DND-41 (cell line): ENCODE measurements at regions not wholly inside any gene's neighbourhood (a gene's known extent, or its start where the extent isn't known, plus 50 kb on each side); places are given as distances from the start of the nearest gene placed in this dataset.

Source experiments
- ATAC-seq: fragments of 200-7000 bp; cut with Tn5 transposase; 3 replicates; pipeline ENCODE4 v1.9.1; 2021; ENCODE audit warnings: low read depth; ENCODE audit not compliant: insufficient read depth
- DNase-seq: peaks from one replicate; pipeline ENCODE4 v3.0.0-alpha.2; 2020
- H2AFZ ChIP-seq: 2 replicates; pipeline ENCODE4 v1.6.0; 2012; ENCODE audit warnings: low read depth, low read length
- H3K27ac ChIP-seq: 2 replicates; pipeline ENCODE4 v1.5.1; 2012; ENCODE audit warnings: low read length, inconsistent platforms
- H3K27me3 ChIP-seq: fragments of 200-600 bp; sonication (generic); 2 replicates; pipeline ENCODE4 v1.6.0; 2012; ENCODE audit warnings: low read length, mild to moderate bottlenecking, inconsistent platforms; ENCODE audit not compliant: insufficient read depth, poor library complexity
- H3K36me3 ChIP-seq: 2 replicates; pipeline ENCODE4 v1.5.1; 2012; ENCODE audit warnings: low read length, inconsistent platforms; ENCODE audit not compliant: insufficient read depth
- H3K4me1 ChIP-seq: 2 replicates; pipeline ENCODE4 v1.5.1; 2012; ENCODE audit warnings: mild to moderate bottlenecking, low read length; ENCODE audit not compliant: insufficient read depth
- H3K4me2 ChIP-seq: 2 replicates; pipeline ENCODE4 v1.6.0; 2012; ENCODE audit warnings: mild to moderate bottlenecking, moderate library complexity, low read length, inconsistent platforms; ENCODE audit not compliant: insufficient read depth
- H3K4me3 ChIP-seq, 2 experiments: fragments of 200-600 bp in 1 of 2; shearing (Covaris generic) in 1 of 2; 2 replicates each; pipeline ENCODE4 v1.5.1; 2012 to 2016; ENCODE audit warnings: inconsistent platforms in 2 of 2, low read length in 2 of 2, mild to moderate bottlenecking in 2 of 2, low read depth in 1 of 2, moderate library complexity in 1 of 2
- H3K79me2 ChIP-seq: 2 replicates; pipeline ENCODE4 v1.6.0; 2012; ENCODE audit warnings: low read length, inconsistent platforms; ENCODE audit not compliant: insufficient read depth
- H3K9ac ChIP-seq: 2 replicates; pipeline ENCODE4 v1.6.0; 2012; ENCODE audit warnings: low read depth, mild to moderate bottlenecking, inconsistent platforms, low read length, moderate library complexity
- H3K9me3 ChIP-seq: 2 replicates; pipeline ENCODE4 v1.5.1; 2012; ENCODE audit warnings: low read length, moderate library complexity, mild to moderate bottlenecking, inconsistent platforms; ENCODE audit not compliant: insufficient read depth, severe bottlenecking
- H4K20me1 ChIP-seq: 2 replicates; pipeline ENCODE4 v1.6.0; 2012; ENCODE audit warnings: low read length; ENCODE audit not compliant: insufficient read depth
- CTCF ChIP-seq: IDR thresholded peaks from 2 replicates; pipeline ENCODE4 v1.5.1; 2012; ENCODE audit warnings: borderline replicate concordance, low read length, moderate library complexity, mild to moderate bottlenecking; ENCODE audit not compliant: poor library complexity, severe bottlenecking; ENCODE audit errors: extremely low read depth
- EZH2 ChIP-seq: IDR thresholded peaks from 3 replicates; pipeline ENCODE4 v1.6.1; 2012; ENCODE audit warnings: borderline replicate concordance, low read depth, mild to moderate bottlenecking, moderate library complexity, low read length, inconsistent platforms; ENCODE audit not compliant: severe bottlenecking

GRCh38 chr2:145000376-145000775 lies 480.5 kb upstream of the ZEB2 start:
- H3K36me3 ChIP-seq = no peaks in the 10 kb centered on the region
- H3K27me3 ChIP-seq = no peaks in the 10 kb centered on the region
- TF ChIP-seq CTCF (no peak), EZH2 (no peak)
- H3K9me3 ChIP-seq = no peaks in the 10 kb centered on the region
- no peaks in the 10 kb centered on the region for H3K79me2 ChIP-seq
- peaks cover 14% of the 10 kb centered on the region for H3K4me1 ChIP-seq
- H2AFZ ChIP-seq = no peak overlapping the region
- no peak overlapping the region for H3K4me2 ChIP-seq
- ATAC-seq (no peak), DNase-seq (no peak)
- no peak overlapping the region for H3K9ac ChIP-seq
- no peak overlapping the region for H3K4me3 ChIP-seq
- H4K20me1 ChIP-seq = no peaks in the 10 kb centered on the region
- no peak overlapping the region for H3K27ac ChIP-seq

DNA sequence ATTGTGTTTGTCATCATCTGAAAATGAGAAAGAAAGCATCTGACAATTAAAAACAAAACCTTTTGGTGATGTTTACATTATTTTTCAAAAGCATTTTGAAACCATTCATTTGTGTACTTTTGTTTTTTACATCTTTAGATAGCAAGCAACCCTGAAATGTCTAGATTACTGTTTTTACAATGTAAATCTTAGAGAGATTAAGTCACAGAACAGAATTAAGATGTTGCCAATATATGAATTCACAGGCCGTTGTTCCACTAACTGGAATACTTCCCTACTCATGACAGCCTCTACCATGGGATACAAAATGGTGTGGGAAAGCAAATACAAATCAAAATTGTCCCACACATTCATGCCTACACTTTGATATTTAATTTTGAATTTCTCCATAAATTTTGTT lies 480.0 kb upstream of the ZEB2 start:
- no peaks in the 10 kb centered on the region for H3K9me3 ChIP-seq
- H4K20me1 ChIP-seq = no peaks in the 10 kb centered on the region
- no peak overlapping the region for H2AFZ ChIP-seq
- H3K79me2 ChIP-seq = no peaks in the 10 kb centered on the region
- H3K9ac ChIP-seq = no peak overlapping the region
- H3K4me3 ChIP-seq = no peak overlapping the region
- ATAC-seq (no peak), DNase-seq (no peak)
- no peaks in the 10 kb centered on the region for H3K27me3 ChIP-seq
- no peaks in the 10 kb centered on the region for H3K36me3 ChIP-seq
- TF ChIP-seq CTCF (no peak), EZH2 (no peak)
- H3K4me1 ChIP-seq = peaks cover 14% of the 10 kb centered on the region
- no peak overlapping the region for H3K4me2 ChIP-seq
- H3K27ac ChIP-seq = no peak overlapping the region

- H3K27me3 ChIP-seq = no peaks in the 10 kb centered on the region
- DNase-seq (no peak), ATAC-seq (peak; percentile 50; the same call in 2 of the 3 replicates)
- H3K79me2 ChIP-seq = no peaks in the 10 kb centered on the region
- no peaks in the 10 kb centered on the region for H4K20me1 ChIP-seq
- TF ChIP-seq CTCF (no peak), EZH2 (no peak)
- no peak overlapping the region for H3K27ac ChIP-seq
- no peak overlapping the region for H3K9ac ChIP-seq
- no peak overlapping the region for H2AFZ ChIP-seq
- H3K4me2 ChIP-seq = no peak overlapping the region
- no peak overlapping the region for H3K4me3 ChIP-seq
- H3K36me3 ChIP-seq = no peaks in the 10 kb centered on the region
- H3K4me1 ChIP-seq = peaks cover 14% of the 10 kb centered on the region
- no peaks in the 10 kb centered on the region for H3K9me3 ChIP-seq
These were observed 479.4 kb upstream of the ZEB2 start for GRCh38 chr2:144999071-144999875.
